Activated T-helper 17 cell treated with anti-CD3 and anti-CD28 coated beads, Interleukin-2, amount 50 U/mL, for 72 hours (primary cell): ENCODE measurements at regions not wholly inside any gene's neighbourhood (a gene's known extent, or its start where the extent isn't known, plus 50 kb on each side); places are given as distances from the start of the nearest gene placed in this dataset.
"Not testable (repeated sequence)": the region's sequence is repeated elsewhere in the genome, so short reads cannot be mapped to it uniquely, and the experiment has no call there.

Experiments used
- ATAC-seq: fragments of 150-1000 bp; cut with Tn5 transposase; replicated peaks from 2 replicates; pipeline ENCODE4 v1.10.0; 2021; ENCODE audit warnings: mild to moderate bottlenecking, moderate library complexity
- H3K27ac Mint-ChIP-seq: one replicate; pipeline ENCODE4 v1.8.0; 2022; ENCODE audit warnings: mixed read lengths
- H3K27me3 Mint-ChIP-seq: one replicate; pipeline ENCODE4 v1.8.0; 2022; ENCODE audit warnings: mixed read lengths
- H3K36me3 Mint-ChIP-seq: one replicate; pipeline ENCODE4 v1.8.0; 2022; ENCODE audit warnings: low read depth, mild to moderate bottlenecking, mixed read lengths
- H3K4me1 Mint-ChIP-seq: one replicate; pipeline ENCODE4 v1.8.0; 2022; ENCODE audit warnings: mixed read lengths
- H3K4me3 Mint-ChIP-seq: one replicate; pipeline ENCODE4 v1.8.0; 2022; ENCODE audit warnings: mild to moderate bottlenecking, mixed read lengths
- H3K9me3 Mint-ChIP-seq: one replicate; pipeline ENCODE4 v1.8.0; 2022; ENCODE audit warnings: mixed read lengths

GRCh38 chr4:19025031-19025430 is 1003.5 kb upstream of the LCORL start:
- Mint-ChIP-seq H3K27me3 (no peaks in the 10 kb centered on the region), H3K9me3 (peaks cover 16% of the 10 kb centered on the region), H3K4me1 (no peaks in the 10 kb centered on the region), H3K27ac (no peak overlapping the region), H3K4me3 (no peak overlapping the region), H3K36me3 (no peaks in the 10 kb centered on the region)
- no peak for ATAC-seq

DNA sequence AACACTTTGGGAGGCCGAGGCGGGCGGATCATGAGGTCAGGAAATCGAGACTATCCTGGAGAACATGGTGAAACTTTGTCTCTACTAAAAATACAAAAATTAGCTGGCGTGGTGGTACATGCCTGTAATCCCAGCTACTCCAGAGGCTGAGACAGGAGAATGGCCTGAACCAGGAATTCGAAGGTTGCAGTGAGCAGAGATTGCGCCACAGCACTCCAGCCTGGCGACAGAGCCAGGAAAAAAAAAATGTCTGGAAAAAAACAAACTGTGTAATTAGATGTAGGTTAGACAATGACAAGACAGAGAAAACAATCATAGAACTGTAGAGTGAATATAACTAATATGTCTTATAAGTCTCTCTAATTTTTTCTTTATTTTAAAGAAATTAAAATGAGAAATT is 1002.5 kb upstream of the LCORL start:
- Mint-ChIP-seq H3K27me3 (no peaks in the 10 kb centered on the region), H3K9me3 (peaks cover 16% of the 10 kb centered on the region), H3K27ac (no peak overlapping the region), H3K36me3 (no peaks in the 10 kb centered on the region), H3K4me3 (no peak overlapping the region), H3K4me1 (no peaks in the 10 kb centered on the region)
- ATAC-seq, result no peak

GRCh38 chr4:19021617-19022016 is 1000.1 kb upstream of the LCORL start:
- Mint-ChIP-seq H3K9me3 (peaks cover 15% of the 10 kb centered on the region), H3K4me3 (no peak overlapping the region), H3K27ac (no peak overlapping the region), H3K36me3 (no peaks in the 10 kb centered on the region), H3K27me3 (no peaks in the 10 kb centered on the region), H3K4me1 (no peaks in the 10 kb centered on the region)
- no peak for ATAC-seq

DNA sequence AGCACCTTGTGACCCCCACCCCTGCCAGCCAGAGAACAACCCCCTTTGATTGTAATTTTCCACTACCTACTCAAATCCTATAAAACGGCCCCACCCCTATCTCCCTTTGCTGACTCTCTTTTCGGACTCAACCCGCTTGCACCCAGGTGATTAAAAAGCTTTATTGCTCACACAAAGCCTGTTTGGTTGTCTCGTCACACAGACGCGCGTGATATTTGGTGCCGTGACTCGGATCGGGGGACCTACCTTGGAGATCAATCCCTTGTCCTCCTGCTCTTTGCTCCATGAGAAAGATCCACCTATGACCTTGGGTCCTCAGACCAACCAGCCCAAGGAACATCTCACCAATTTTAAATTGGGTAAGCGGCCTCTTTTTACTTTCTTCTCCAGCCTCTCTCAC is 995.0 kb upstream of the LCORL start:
- H3K4me3 Mint-ChIP-seq, H3K4me1 Mint-ChIP-seq, H3K27ac Mint-ChIP-seq, H3K27me3 Mint-ChIP-seq, ATAC-seq, H3K36me3 Mint-ChIP-seq: not testable (repeated sequence)
- H3K9me3 Mint-ChIP-seq, result peaks cover 10% of the 10 kb centered on the region

DNA sequence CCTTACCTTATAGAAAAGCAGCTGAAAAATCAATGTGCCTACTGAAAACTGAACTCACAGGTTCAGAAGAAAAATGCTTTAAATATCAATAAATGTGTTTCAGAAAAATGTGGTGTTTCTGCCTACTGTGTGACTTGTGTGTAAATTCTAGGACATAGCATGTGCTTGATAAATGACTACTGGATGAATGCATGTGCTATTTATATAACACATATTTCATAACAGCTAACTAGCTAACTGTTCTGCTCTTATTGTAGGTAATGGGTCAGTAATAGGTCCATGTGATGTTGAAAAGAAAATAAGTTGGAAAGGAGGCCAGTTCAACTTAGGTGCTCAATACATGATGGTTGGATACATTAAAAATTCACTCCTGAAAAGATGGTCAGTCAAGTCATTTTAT is 993.0 kb upstream of the LCORL start:
- H3K27ac Mint-ChIP-seq, result no peak overlapping the region
- no peaks in the 10 kb centered on the region for H3K4me1 Mint-ChIP-seq
- no peak for ATAC-seq
- no peaks in the 10 kb centered on the region for H3K27me3 Mint-ChIP-seq
- no peak overlapping the region for H3K4me3 Mint-ChIP-seq
- peaks cover 5% of the 10 kb centered on the region for H3K9me3 Mint-ChIP-seq
- H3K36me3 Mint-ChIP-seq, result no peaks in the 10 kb centered on the region

DNA sequence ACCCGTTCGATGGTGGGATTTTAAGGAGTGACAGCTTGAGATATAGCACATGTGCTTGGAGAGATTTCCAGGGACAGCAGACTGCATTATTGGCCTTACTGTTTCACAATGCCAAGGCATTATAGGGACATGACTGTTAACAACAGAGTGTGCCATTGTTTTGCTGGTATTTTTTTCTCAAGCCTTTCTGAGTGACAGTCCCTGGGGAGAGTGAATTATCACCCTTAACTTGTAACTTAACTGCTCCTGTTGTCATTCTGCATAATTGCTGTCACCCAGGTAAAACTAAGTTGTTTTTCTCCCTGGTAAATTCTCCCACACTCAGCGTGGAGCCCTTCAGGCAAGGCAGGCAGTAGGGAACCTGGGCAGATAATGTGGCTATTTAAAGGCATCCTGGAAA is 989.2 kb upstream of the LCORL start:
- ATAC-seq, result no peak
- no peak overlapping the region for H3K27ac Mint-ChIP-seq
- H3K4me1 Mint-ChIP-seq, result no peaks in the 10 kb centered on the region
- H3K9me3 Mint-ChIP-seq, result no peaks in the 10 kb centered on the region
- no peaks in the 10 kb centered on the region for H3K27me3 Mint-ChIP-seq
- no peaks in the 10 kb centered on the region for H3K36me3 Mint-ChIP-seq
- no peak overlapping the region for H3K4me3 Mint-ChIP-seq

- Mint-ChIP-seq H3K4me3 (no peak overlapping the region), H3K4me1 (no peaks in the 10 kb centered on the region), H3K27ac (no peak overlapping the region), H3K9me3 (no peaks in the 10 kb centered on the region), H3K36me3 (no peaks in the 10 kb centered on the region), H3K27me3 (no peaks in the 10 kb centered on the region)
- ATAC-seq, result no peak
Measured at GRCh38 chr4:19009881-19010280, 988.3 kb upstream of the LCORL start.

GRCh38 chr4:19005211-19005610 is 983.7 kb upstream of the LCORL start:
- no peak for ATAC-seq
- Mint-ChIP-seq H3K9me3 (peaks cover 7% of the 10 kb centered on the region), H3K4me3 (no peak overlapping the region), H3K27ac (no peak overlapping the region), H3K27me3 (no peaks in the 10 kb centered on the region), H3K36me3 (no peaks in the 10 kb centered on the region), H3K4me1 (no peaks in the 10 kb centered on the region)

DNA sequence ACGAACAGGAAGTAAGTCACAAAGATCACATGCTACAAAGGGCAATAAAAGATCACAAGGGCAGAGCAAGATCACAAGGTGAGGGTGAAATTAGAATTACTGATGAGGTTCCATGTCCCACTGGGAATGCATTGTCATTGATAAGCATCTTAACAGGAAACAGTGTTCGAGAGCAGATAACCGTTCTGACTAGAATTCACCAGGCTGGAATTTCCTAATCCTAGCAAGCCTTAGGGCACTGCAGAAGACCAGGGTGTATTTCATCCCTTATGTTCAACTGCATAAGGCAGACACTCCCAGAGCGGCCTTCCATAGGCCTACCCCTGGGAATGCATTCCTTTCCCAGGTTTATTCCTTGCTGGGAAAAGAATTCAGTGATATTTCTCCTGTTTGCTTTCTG is 980.6 kb upstream of the LCORL start:
- ATAC-seq, result no peak
- Mint-ChIP-seq H3K27ac (no peak overlapping the region), H3K4me1 (no peaks in the 10 kb centered on the region)

DNA sequence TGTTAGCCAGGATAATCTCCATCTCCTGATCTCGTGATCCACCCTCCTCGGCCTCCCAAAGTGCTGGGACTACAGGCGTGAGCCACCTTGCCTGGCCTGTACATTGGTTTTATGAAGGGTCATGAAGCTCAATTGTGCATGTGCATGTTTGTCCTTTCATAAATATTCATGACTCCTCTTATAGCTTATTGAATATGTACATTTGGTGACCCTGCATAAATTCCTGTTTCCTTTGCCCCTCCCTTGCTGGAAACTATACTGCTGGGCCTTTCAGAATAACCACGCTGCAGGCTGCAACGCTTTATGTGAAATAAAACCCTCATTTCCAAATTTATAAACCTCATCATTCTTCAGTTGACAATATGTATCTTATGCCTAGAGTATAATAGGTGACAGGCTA is 978.0 kb upstream of the LCORL start:
- Mint-ChIP-seq H3K9me3 (peaks cover 10% of the 10 kb centered on the region), H3K4me1 (no peaks in the 10 kb centered on the region), H3K27me3 (no peaks in the 10 kb centered on the region), H3K4me3 (no peak overlapping the region), H3K27ac (no peak overlapping the region), H3K36me3 (no peaks in the 10 kb centered on the region)
- ATAC-seq, result no peak

More for the DNA sequence above, 980.6 kb upstream of the LCORL start:
- no peaks in the 10 kb centered on the region for H3K36me3 Mint-ChIP-seq
- H3K9me3 Mint-ChIP-seq, result peaks cover 7% of the 10 kb centered on the region
- no peaks in the 10 kb centered on the region for H3K27me3 Mint-ChIP-seq
- H3K4me3 Mint-ChIP-seq, result no peak overlapping the region

- Mint-ChIP-seq H3K9me3 (peaks cover 10% of the 10 kb centered on the region), H3K27ac (no peak overlapping the region), H3K27me3 (no peaks in the 10 kb centered on the region), H3K4me1 (no peaks in the 10 kb centered on the region), H3K4me3 (no peak overlapping the region), H3K36me3 (no peaks in the 10 kb centered on the region)
- ATAC-seq, result no peak
Measured at GRCh38 chr4:18981234-18981615, 959.7 kb upstream of the LCORL start.

DNA sequence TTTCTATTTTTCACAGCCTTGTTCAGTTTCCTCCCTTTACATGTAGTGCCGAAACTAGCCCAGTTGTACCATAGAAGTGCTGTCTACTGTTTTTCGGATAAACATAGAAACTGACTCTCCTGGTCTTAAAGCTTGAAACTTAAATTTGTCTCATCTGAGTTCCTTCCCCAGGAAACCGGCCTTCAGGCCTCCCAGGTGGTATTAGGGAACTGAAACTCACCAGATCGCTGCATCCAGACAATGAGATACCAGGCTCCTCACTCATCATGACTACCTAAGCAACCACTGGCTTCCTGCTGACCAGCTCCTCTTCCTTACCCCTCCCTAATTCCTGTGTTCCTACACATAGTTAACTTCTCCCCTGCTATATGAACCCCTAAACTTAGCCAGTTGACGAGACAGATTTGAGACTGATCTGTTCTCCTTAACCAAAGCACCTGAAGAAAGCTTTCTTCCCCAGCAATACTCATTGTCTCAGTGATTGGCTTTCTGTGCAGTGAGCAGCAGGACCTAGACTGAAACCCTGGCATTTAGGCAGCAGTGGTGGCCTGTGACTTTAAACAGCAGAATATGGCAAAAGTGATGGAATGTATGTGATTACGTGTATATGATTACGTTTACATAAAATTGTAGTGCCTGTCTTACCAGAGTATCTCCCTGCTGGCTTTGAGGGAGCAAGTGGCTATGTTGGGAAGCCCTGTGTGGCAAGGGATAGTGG is 959.1 kb upstream of the LCORL start:
- Mint-ChIP-seq H3K27me3 (no peaks in the 10 kb centered on the region), H3K4me3 (no peak overlapping the region), H3K4me1 (no peaks in the 10 kb centered on the region), H3K36me3 (no peaks in the 10 kb centered on the region), H3K9me3 (peaks cover 10% of the 10 kb centered on the region), H3K27ac (no peak overlapping the region)
- no peak for ATAC-seq

- Mint-ChIP-seq H3K4me1 (no peaks in the 10 kb centered on the region), H3K4me3 (no peak overlapping the region), H3K27me3 (no peaks in the 10 kb centered on the region)
Measured at GRCh38 chr4:18976884-18977283, 955.3 kb upstream of the LCORL start.

GRCh38 chr4:18975916-18976808 is 954.6 kb upstream of the LCORL start:
- no peaks in the 10 kb centered on the region for H3K36me3 Mint-ChIP-seq

More at GRCh38 chr4:18976884-18977283, 955.3 kb upstream of the LCORL start:
- ATAC-seq, result no peak
- Mint-ChIP-seq H3K9me3 (peaks cover 13% of the 10 kb centered on the region), H3K27ac (no peak overlapping the region), H3K36me3 (no peaks in the 10 kb centered on the region)

GRCh38 chr4:18973296-18973695 is 951.7 kb upstream of the LCORL start:
- Mint-ChIP-seq H3K27ac (no peak overlapping the region), H3K36me3 (no peaks in the 10 kb centered on the region), H3K9me3 (peaks cover 15% of the 10 kb centered on the region), H3K27me3 (no peaks in the 10 kb centered on the region), H3K4me3 (no peak overlapping the region), H3K4me1 (no peaks in the 10 kb centered on the region)
- ATAC-seq, result no peak

More at GRCh38 chr4:18975916-18976808, 954.6 kb upstream of the LCORL start:
- Mint-ChIP-seq H3K4me3 (no peak overlapping the region), H3K27ac (no peak overlapping the region), H3K9me3 (peaks cover 18% of the 10 kb centered on the region), H3K27me3 (no peaks in the 10 kb centered on the region), H3K4me1 (no peaks in the 10 kb centered on the region)
- ATAC-seq, result no peak
